TTC549 (cell line): ENCODE measurements at regions not wholly inside any gene's neighbourhood (a gene's known extent, or its start where the extent isn't known, plus 50 kb on each side); places are given as distances from the start of the nearest gene placed in this dataset.

ENCODE experiments used
- FAIRE-seq: peaks from 2 replicates; lab custom pipeline; 2012; peaks lifted over from hg19 to GRCh38; lab: Jason Lieb, UNC

- FAIRE-seq = no peak
These were observed 94.9 kb upstream of the GATA6 start for GRCh38 chr18:22074282-22075070.

GRCh38 chr18:22080035-22080434 lies 89.4 kb upstream of the GATA6 start:
- FAIRE-seq = no peak

DNA sequence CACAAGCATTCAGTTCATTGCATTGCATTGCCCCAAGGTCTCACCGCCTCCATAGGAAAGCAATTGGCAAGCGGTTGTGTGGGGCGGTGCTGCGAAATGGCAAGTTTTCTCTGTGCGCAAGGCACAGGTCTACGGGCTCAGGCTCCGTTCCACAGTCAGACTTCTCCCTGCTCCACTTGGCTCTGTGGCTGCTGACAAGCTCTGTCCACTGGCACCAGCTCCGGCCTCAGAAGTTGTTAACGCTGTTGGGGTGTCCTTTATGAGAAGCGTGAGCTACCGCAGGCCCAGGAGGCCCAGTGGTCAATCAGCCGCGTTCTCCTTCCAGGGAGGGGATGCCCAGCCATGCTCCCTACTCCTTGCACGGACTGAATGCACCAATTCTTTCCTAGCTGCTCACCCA lies 87.0 kb upstream of the GATA6 start:
- FAIRE-seq = no peak

DNA sequence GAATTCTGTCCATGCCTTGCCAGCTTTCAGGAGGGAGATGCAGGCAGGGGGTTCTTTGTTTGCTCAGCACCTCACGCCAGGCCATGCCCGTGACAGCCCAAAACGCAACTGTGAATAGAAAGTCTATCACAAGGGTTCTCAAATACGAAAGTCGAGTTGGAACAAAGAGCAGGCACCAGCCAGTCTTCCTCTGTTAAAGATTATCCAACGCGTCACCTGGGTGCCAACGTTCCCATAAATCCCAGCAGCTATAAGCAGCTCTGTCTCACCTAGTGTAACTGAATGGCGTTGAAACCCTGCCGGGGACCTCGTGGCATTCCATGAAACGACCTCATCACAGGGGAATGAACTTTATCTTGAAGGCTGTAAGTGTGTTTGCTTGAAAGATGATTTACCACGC lies 84.8 kb upstream of the GATA6 start:
- FAIRE-seq = no peak

DNA sequence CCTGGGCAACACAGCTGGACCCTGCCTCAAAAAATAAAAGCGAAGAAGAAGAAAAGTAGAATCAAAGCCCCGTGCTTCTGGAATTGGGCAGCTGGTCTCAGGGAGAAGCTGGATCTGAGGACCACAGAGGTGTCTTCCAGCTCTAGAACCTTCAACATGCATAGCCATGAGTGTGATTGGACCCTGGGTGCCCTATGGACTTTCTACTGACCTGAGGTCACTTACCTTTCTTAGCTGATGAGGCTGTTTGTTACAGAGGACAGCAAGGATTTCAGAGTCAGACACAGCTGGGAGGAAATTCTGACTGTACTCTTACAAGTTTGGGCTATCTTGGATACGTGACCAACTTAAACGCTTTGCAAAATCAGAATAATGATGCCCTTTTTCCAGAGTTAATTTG lies 82.4 kb upstream of the GATA6 start:
- FAIRE-seq = no peak

DNA sequence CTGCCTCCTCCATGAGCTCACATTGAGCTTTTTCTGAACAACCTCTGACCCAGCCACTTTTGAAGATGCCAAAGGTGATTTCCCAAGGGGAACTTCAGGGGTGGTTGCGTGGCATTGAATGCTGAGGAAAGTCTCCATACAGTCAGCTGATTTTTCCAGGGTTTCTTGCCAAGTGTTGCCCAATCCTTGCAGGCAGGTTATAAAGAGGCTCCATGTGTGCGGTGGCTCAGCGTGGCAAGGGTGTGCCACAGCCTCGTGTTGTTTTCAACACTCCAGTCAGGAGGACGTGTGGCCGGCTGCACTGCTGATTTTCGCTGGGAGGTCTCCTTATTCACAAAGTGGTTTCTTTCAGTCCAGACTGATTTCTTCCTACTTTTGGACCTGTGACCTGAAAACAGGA lies 81.4 kb upstream of the GATA6 start:
- no peak for FAIRE-seq

DNA sequence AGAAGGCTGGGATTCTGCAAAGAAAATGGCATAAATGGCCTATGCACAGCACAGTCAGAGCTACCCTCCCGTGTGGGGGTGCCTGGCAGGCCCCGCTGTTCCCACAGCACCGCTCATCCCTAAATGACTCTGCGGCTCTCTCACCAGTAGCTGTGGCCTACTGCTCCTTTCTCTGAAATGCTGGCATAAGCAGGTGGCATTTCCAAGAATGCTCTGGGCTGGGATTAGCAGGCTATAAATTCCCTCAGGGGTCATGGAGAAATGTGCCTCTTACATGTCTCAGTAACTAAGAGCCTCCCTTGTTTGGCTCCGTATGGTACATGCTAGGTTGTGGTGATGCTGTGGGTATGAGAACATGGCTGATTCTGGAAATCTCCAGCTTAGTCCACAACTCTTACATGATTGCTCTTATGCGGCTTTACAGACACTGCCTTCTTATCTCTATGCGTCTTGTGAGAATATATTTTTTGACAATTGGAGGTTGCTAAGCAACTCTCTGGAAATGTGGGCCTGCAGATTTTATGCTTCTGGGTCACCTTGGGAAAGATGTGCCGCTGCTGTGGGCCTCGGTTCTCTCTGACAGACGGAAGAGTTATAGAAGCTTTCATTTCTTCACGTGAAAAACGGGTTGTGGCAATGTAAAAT lies 80.3 kb upstream of the GATA6 start:
- FAIRE-seq = no peak

- FAIRE-seq = no peak
These were observed 78.0 kb upstream of the GATA6 start for GRCh38 chr18:22091341-22091740.

GRCh38 chr18:22093731-22094357 lies 75.5 kb upstream of the GATA6 start:
- no peak for FAIRE-seq

DNA sequence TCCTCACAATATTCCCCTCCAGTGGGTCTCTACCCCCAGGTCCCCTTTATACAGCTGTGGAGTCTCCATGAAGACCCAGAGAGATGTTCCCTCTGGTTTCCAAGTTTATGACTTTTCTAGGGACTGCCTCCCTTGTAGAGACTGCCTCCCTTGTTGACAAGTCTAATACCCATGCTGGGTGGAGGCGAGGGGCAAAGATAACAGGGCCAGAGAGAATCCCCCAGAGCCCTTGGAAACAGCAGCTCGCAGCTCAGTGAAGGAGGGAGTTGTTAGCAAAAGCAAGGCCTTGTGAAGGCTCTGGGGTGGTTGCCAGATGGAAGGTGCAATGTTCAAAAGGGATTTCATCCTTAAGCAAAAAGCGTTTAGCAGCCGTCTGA lies 75.0 kb upstream of the GATA6 start:
- no peak for FAIRE-seq

GRCh38 chr18:22098563-22098989 lies 70.8 kb upstream of the GATA6 start:
- no peak for FAIRE-seq

- no peak for FAIRE-seq
These were observed 69.5 kb upstream of the GATA6 start for GRCh38 chr18:22099925-22100324.

DNA sequence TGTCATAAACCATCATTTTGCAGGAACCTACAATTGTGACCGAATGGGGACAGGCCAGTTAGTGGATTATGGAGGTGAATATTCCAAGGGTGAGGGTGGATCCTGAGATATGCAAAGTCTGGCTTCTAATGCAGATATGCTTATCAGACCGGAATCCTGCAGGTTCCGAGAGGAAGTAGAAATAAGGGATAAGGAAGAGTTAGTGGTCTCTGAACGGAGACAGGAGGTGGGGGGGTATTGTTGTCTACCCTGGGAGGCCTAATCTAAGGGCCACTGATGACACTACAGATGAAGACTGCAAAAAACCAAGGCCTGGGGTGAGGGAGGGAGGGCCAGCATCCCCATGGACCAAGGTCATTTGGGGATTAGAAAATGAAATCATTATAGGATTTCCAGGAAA lies 67.7 kb upstream of the GATA6 start:
- no peak for FAIRE-seq

DNA sequence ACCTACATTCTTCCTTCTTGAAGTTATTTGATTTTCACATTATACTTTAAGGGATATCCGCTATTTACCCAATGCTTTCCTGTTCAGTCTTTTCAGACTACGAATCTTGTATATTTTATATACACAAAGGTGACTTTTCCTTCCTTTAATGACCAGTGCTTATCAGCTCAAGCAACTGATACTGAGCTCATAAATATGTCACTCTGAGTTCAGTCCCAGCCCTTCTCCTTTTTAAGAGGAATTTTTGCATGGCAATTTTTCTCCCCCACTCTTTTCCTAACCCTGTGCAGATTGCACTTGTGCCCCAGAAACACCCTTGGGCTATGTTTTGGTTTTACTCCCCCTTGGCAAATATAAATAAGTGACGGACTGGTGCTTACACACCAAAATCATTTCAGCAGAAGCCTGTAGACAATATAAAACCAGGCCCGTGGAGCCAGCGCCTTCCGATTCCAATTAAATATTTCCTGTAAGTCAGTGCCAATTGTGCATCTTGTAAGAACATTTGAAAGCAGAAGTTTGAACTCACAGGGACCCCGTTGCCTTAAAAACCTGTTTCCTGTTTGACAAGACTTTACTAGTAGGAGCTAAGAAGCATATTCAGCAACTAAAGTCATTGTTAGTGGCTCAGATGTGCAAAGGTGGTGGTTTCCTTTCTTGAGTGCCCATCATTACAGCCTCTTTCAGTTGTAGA lies 66.3 kb upstream of the GATA6 start:
- FAIRE-seq = no peak

DNA sequence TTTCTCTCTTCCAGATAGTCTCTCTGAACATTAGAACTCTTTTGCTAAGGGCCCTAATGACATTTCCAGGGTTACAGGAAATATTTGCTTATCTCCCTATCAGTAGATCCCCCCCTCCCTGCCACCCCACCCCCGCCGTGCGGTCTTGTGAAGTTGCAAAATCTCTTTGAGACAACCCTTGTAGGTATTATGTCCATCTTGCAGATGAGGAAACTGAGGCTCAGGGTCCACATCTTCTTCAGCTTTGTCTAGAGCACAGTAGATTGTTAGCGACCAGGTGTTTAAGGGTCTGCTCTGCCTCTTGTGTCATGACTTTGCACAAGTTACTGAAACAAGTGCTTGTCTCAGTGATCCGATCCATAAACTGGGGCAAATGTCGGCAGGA lies 65.8 kb upstream of the GATA6 start:
- no peak for FAIRE-seq

DNA sequence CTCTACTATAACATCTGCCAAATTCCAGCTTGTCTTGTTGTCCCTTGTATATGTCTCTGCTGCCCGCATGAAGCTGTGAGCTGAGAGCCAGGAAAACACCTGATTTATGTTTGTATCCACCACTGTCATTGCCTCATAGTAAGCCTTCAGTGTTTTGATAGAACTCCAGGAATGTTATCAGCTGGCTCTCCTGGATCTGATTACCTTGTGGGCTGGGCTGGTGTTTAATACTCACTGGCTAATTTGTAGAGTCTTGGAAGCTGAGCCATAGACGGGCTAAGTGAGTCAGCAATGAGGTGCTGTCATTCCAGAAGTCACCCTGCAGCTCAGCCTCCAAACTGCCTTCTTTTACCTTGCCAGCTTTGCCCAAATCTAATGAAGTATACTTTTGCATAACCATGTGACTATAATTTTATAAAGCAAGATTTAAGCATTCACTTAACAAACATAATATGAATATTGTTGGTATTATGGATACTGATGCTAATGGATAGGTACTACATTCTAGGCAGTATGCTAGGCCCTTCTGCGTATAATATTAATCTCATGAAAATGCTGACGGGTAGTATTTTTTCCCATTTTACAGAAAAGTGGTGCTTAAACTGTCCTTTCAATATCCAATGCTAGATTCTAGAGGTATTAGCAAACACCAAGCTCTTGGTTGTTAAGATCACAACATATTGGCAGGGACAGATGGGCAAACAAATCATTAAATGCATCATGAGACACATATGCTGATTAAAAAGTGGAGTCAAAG lies 62.7 kb upstream of the GATA6 start:
- FAIRE-seq = no peak

DNA sequence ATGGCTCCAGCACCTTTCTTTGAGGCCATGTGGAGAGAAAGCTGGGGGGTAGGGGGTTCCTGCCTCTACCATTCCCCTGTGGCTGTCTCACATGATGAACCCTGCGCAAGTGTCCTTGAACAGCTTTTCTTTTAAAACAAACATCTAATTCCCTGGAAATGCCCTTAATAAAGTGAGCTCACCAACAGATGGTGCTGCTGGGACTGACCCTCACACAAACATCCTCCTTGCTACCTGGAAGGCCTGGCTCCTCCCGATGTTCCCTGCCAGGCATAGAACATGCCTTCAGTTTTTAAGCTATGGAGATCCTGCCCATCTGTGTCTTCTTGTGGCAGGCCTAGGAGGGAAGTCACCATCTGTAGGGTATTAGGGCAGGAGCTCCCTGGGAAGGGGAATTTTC lies 60.7 kb upstream of the GATA6 start:
- FAIRE-seq = no peak

DNA sequence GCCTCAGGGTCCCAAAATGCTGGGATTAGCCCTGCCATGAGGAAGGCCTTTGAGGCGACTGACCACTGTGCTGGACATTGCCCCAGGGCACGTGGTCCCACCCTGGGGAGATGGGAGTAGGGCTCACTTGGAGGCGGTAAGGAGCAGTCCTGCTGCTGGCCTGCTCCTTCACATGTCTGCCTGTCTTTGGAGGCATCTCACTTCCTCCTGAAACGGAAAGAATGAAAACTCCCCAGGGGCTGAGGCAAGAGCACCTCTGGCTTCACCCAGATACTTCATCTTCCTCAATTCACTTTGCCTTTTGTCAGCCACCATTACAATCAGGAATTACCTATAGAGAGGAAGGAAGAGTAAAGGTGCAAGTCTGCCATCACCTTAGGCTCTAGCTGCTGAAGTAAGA lies 59.9 kb upstream of the GATA6 start:
- FAIRE-seq = no peak

DNA sequence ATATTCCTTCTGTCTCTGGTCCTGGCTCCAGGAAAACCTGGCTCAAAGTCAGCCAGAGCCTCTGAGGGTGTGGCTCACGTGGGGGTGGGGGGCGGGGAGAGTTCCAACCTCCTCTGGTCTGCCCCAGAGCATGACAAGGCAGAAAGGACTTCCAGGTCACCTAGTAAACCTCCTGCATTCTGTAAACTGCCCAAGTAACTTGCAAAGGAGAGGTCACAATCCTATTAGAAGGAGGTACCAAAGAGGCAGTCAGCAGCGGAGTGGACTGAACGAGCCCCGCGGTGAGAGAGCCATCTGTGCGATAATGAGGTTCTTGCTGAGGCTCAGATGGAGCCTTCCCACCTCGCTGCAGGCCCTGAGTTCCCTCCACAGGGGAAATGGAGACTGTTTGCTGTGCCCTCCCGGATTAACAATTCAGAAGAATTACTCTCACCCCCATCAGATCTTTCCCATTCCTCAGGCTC lies 58.9 kb upstream of the GATA6 start:
- no peak for FAIRE-seq

DNA sequence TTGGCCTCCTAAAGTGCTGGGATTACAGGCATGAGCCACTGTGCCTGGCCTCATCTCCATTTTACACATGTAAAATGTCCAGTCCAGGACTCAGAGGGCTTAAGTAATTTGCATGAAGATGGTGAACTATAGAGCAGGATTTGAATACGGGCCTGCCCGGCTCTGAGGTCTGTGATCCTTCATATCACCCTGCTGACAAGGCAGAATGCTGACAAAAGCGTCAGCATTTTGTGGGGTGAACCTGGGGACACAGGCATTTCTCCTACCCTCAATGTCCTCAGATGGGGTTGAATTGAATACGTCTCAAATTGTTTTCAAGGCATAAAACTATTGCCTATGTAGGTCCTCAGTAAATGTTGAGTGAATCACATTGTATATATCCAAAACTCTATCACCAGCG lies 57.2 kb upstream of the GATA6 start:
- FAIRE-seq = no peak

- FAIRE-seq = no peak
These were observed 56.1 kb upstream of the GATA6 start for GRCh38 chr18:22113144-22113844.
